ENCODE measurements at regions not wholly inside any gene's neighbourhood (a gene's known extent, or its start where the extent isn't known, plus 50 kb on each side); places are given as distances from the start of the nearest gene placed in this dataset.

- no peak overlapping the region for H3K4me3 ChIP-seq (ENCODE audit: low read depth, low read length)
- TF ChIP-seq CTCF (IDR thresholded peaks at IDR 0.05; ENCODE audit: insufficient read depth, low read length, severe bottlenecking), result no peak
Measured at GRCh38 chr3:134083008-134083407, 53.3 kb upstream of the SLCO2A1 start.

GRCh38 chr3:134082582-134082981 is 52.9 kb upstream of the SLCO2A1 start:
- Histone ChIP-seq H3K27me3 (ENCODE audit: control insufficient read depth, insufficient read depth, low read length) (no peaks in the 10 kb centered on the region), H3K4me3 (ENCODE audit: low read depth, low read length) (no peak overlapping the region), H3K36me3 (ENCODE audit: control insufficient read depth, insufficient read depth, low read length) (no peaks in the 10 kb centered on the region)
- TF ChIP-seq CTCF (IDR thresholded peaks at IDR 0.05; ENCODE audit: insufficient read depth, low read length, severe bottlenecking), result no peak
- FAIRE-seq (no peak), DNase-seq (ENCODE audit: low read depth) (no peak)

More at GRCh38 chr3:134083008-134083407, 53.3 kb upstream of the SLCO2A1 start:
- Histone ChIP-seq H3K27me3 (ENCODE audit: control insufficient read depth, insufficient read depth, low read length) (no peaks in the 10 kb centered on the region), H3K36me3 (ENCODE audit: control insufficient read depth, insufficient read depth, low read length) (no peaks in the 10 kb centered on the region)
- no peak for DNase-seq (ENCODE audit: low read depth)
- FAIRE-seq, result no peak

- no peak for TF ChIP-seq CTCF (IDR thresholded peaks at IDR 0.05; ENCODE audit: insufficient read depth, low read length, severe bottlenecking)
- no peak for FAIRE-seq
- H3K4me3 ChIP-seq (ENCODE audit: low read depth, low read length), result no peak overlapping the region
- no peaks in the 10 kb centered on the region for H3K36me3 ChIP-seq (ENCODE audit: control insufficient read depth, insufficient read depth, low read length)
- no peaks in the 10 kb centered on the region for H3K27me3 ChIP-seq (ENCODE audit: control insufficient read depth, insufficient read depth, low read length)
- no peak for DNase-seq (ENCODE audit: low read depth)
Measured at GRCh38 chr3:134081211-134081610, 51.5 kb upstream of the SLCO2A1 start.

GRCh38 chr3:134080761-134081160 is 51.0 kb upstream of the SLCO2A1 start:
- Histone ChIP-seq H3K4me3 (ENCODE audit: low read depth, low read length) (no peak overlapping the region), H3K27me3 (ENCODE audit: control insufficient read depth, insufficient read depth, low read length) (no peaks in the 10 kb centered on the region), H3K36me3 (ENCODE audit: control insufficient read depth, insufficient read depth, low read length) (no peaks in the 10 kb centered on the region)
- no peak for FAIRE-seq
- no peak for DNase-seq (ENCODE audit: low read depth)
- TF ChIP-seq CTCF (IDR thresholded peaks at IDR 0.05; ENCODE audit: insufficient read depth, low read length, severe bottlenecking), result no peak

GRCh38 chr3:134079761-134080160 is 50.0 kb upstream of the SLCO2A1 start:
- H3K4me3 ChIP-seq (ENCODE audit: low read depth, low read length), result no peak overlapping the region
- DNase-seq (ENCODE audit: low read depth) (peak; percentile 23), FAIRE-seq (no peak)
- TF ChIP-seq CTCF (IDR thresholded peaks at IDR 0.05; ENCODE audit: insufficient read depth, low read length, severe bottlenecking), result no peak
- H3K27me3 ChIP-seq (ENCODE audit: control insufficient read depth, insufficient read depth, low read length), result no peaks in the 10 kb centered on the region
- no peaks in the 10 kb centered on the region for H3K36me3 ChIP-seq (ENCODE audit: control insufficient read depth, insufficient read depth, low read length)

Data from bronchial epithelial cell (primary cell).